ENCODE measurements at regions not wholly inside any gene's neighbourhood (a gene's known extent, or its start where the extent isn't known, plus 50 kb on each side); places are given as distances from the start of the nearest gene placed in this dataset.

GRCh38 chr10:3689871-3690510 lies 95.0 kb downstream of the KLF6 start:
- DNase-seq = no peak

GRCh38 chr10:3687510-3688081 lies 97.4 kb downstream of the KLF6 start:
- no peak for DNase-seq

- DNase-seq = no peak
These were observed 99.6 kb downstream of the KLF6 start for GRCh38 chr10:3685384-3685783.

GRCh38 chr10:3684891-3685290 lies 100.1 kb downstream of the KLF6 start:
- DNase-seq = no peak

GRCh38 chr10:3683560-3683959 lies 101.4 kb downstream of the KLF6 start:
- no peak for DNase-seq

- no peak for DNase-seq
These were observed 102.3 kb downstream of the KLF6 start for GRCh38 chr10:3682745-3683144.

GRCh38 chr10:3681642-3682554 lies 103.1 kb downstream of the KLF6 start:
- no peak for DNase-seq

- no peak for DNase-seq
These were observed 104.9 kb downstream of the KLF6 start for GRCh38 chr10:3679950-3680629.

- no peak for DNase-seq
These were observed 106.3 kb downstream of the KLF6 start for GRCh38 chr10:3678629-3679227.

GRCh38 chr10:3676564-3676963 lies 108.4 kb downstream of the KLF6 start:
- no peak for DNase-seq

GRCh38 chr10:3672220-3672619 lies 112.8 kb downstream of the KLF6 start:
- DNase-seq = no peak

- DNase-seq = no peak
These were observed 113.5 kb downstream of the KLF6 start for GRCh38 chr10:3671386-3671955.

GRCh38 chr10:3668966-3669330 lies 116.1 kb downstream of the KLF6 start:
- no peak for DNase-seq

GRCh38 chr10:3668276-3668965 lies 116.6 kb downstream of the KLF6 start:
- peak; percentile 46 for DNase-seq

GRCh38 chr10:3666525-3667302 lies 118.3 kb downstream of the KLF6 start:
- DNase-seq = no peak

GRCh38 chr10:3665316-3665908 lies 119.6 kb downstream of the KLF6 start:
- no peak for DNase-seq

GRCh38 chr10:3662775-3663174 lies 122.2 kb downstream of the KLF6 start:
- no peak for DNase-seq

GRCh38 chr10:3661271-3661670 lies 123.7 kb downstream of the KLF6 start:
- no peak for DNase-seq

- DNase-seq = no peak
These were observed 124.3 kb downstream of the KLF6 start for GRCh38 chr10:3660753-3661152.

GRCh38 chr10:3659203-3659917 lies 125.6 kb downstream of the KLF6 start:
- no peak for DNase-seq

All from kidney glomerular epithelial cell (primary cell).